Brain microvascular endothelial cell (primary cell): ENCODE measurements at regions not wholly inside any gene's neighbourhood (a gene's known extent, or its start where the extent isn't known, plus 50 kb on each side); places are given as distances from the start of the nearest gene placed in this dataset.
"Not testable (repeated sequence)": the region's sequence is repeated elsewhere in the genome, so short reads cannot be mapped to it uniquely, and the experiment has no call there.

ENCODE experiments used
- DNase-seq: peaks from one replicate; pipeline ENCODE4 v3.0.0-alpha.2; 2020
- H3K27ac ChIP-seq: fragments of 250-450 bp; sonication (Bioruptor Pico); 2 replicates; pipeline ENCODE4 v1.5.1; 2020; ENCODE audit warnings: mild to moderate bottlenecking, moderate library complexity
- H3K27me3 ChIP-seq: fragments of 250-450 bp; sonication (Bioruptor Pico); replicated peaks from 2 replicates; pipeline ENCODE4 v1.5.1; 2020; ENCODE audit warnings: mild to moderate bottlenecking
- H3K36me3 ChIP-seq: fragments of 250-450 bp; sonication (Bioruptor Pico); replicated peaks from 2 replicates; pipeline ENCODE4 v1.5.1; 2020; ENCODE audit warnings: mild to moderate bottlenecking
- H3K4me3 ChIP-seq: 2 replicates; pipeline ENCODE4 v1.5.1; 2011; ENCODE audit warnings: low read depth, mild to moderate bottlenecking, control low read depth, low read length, moderate library complexity
- CTCF ChIP-seq: IDR thresholded peaks from 2 replicates; pipeline ENCODE4 v1.5.1; 2011; ENCODE audit warnings: low read depth, mild to moderate bottlenecking, moderate library complexity, low read length, control low read depth, inconsistent platforms; ENCODE audit errors: missing control alignments
- in situ Hi-C: cut with HindIII; loops from 2 replicates; pipeline ENCODE4 v1.10.0; 2017; ENCODE audit warnings: low sequenced_read_pairs, low pct_ligation_motif_present

- in situ Hi-C loops: no loop called here
- TF ChIP-seq CTCF: no peak
Observed at GRCh38 chr2:7154656-7155055, 237.4 kb downstream of the RNF144A start.

GRCh38 chr2:7161501-7161900 lies 244.3 kb downstream of the RNF144A start:
- no peaks in the 10 kb centered on the region for H3K27me3 ChIP-seq
- DNase-seq: no peak
- in situ Hi-C loops: no loop called here
- H3K27ac ChIP-seq: no peak overlapping the region
- no peak for TF ChIP-seq CTCF
- no peaks in the 10 kb centered on the region for H3K36me3 ChIP-seq
- no peak overlapping the region for H3K4me3 ChIP-seq

More at GRCh38 chr2:7154656-7155055, 237.4 kb downstream of the RNF144A start:
- Histone ChIP-seq H3K27ac (no peak overlapping the region), H3K4me3 (no peak overlapping the region), H3K27me3 (no peaks in the 10 kb centered on the region), H3K36me3 (no peaks in the 10 kb centered on the region)
- no peak for DNase-seq

GRCh38 chr2:7165736-7166135 lies 248.5 kb downstream of the RNF144A start:
- no peak for TF ChIP-seq CTCF
- Histone ChIP-seq H3K36me3 (no peaks in the 10 kb centered on the region), H3K27me3 (no peaks in the 10 kb centered on the region), H3K4me3 (no peak overlapping the region), H3K27ac (no peak overlapping the region)
- no peak for DNase-seq
- in situ Hi-C loops: no loop called here

- no peak for DNase-seq
- Histone ChIP-seq H3K27me3 (no peaks in the 10 kb centered on the region), H3K27ac (no peak overlapping the region), H3K4me3 (no peak overlapping the region), H3K36me3 (no peaks in the 10 kb centered on the region)
- TF ChIP-seq CTCF: no peak
- in situ Hi-C loops: no loop called here
Observed at GRCh38 chr2:7167801-7168411, 250.7 kb downstream of the RNF144A start.

- no peaks in the 10 kb centered on the region for H3K27me3 ChIP-seq
- in situ Hi-C loops: no loop called here
- no peak overlapping the region for H3K4me3 ChIP-seq
- no peak for DNase-seq
- no peak overlapping the region for H3K27ac ChIP-seq
- no peak for TF ChIP-seq CTCF
- H3K36me3 ChIP-seq: no peaks in the 10 kb centered on the region
Observed at GRCh38 chr2:7169593-7169992, 252.4 kb downstream of the RNF144A start.

- H3K36me3 ChIP-seq, H3K4me3 ChIP-seq, H3K27ac ChIP-seq, in situ Hi-C loops, H3K27me3 ChIP-seq, DNase-seq: not testable (repeated sequence)
Observed at GRCh38 chr2:7178996-7179395, 261.8 kb downstream of the RNF144A start.
